CD4-positive, alpha-beta T cell treated with Interleukin-4 for 1 hour (primary cell): ENCODE measurements at regions not wholly inside any gene's neighbourhood (a gene's known extent, or its start where the extent isn't known, plus 50 kb on each side); places are given as distances from the start of the nearest gene placed in this dataset.

Experiments
- DNase-seq, 2 donors: peaks; one replicate each; pipeline ENCODE4 v3.0.0-alpha.2; 2020 to 2022

- DNase-seq = no peak
These were observed 51.5 kb upstream of the TMEM200A start for GRCh38 chr6:130314271-130314670.

- DNase-seq = no peak
These were observed 52.6 kb upstream of the TMEM200A start for GRCh38 chr6:130313206-130313605.

DNA sequence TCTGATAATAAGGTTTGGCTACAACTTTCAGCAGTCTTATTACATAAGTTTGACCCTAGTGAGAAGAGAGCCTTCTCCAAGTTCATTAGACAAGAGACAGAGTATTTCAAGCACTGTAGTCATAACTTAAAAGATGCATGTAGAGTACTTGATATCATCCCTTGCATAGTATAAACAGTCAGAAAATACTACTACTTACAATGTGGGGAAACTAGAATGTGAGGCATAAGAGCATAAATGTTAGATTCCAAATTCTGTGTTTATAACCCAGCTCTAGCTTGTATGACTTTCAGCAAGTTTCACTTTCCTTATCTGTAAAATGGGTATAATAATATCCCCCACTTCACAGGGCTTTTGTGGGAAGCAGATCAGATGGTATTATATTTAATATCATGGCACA is 56.8 kb upstream of the TMEM200A start:
- no peak for DNase-seq

- no peak for DNase-seq
These were observed 58.0 kb upstream of the TMEM200A start for GRCh38 chr6:130307752-130308361.

GRCh38 chr6:130306377-130306776 is 59.4 kb upstream of the TMEM200A start:
- DNase-seq = no peak

- no peak for DNase-seq
These were observed 62.4 kb upstream of the TMEM200A start for GRCh38 chr6:130303431-130303830.

DNA sequence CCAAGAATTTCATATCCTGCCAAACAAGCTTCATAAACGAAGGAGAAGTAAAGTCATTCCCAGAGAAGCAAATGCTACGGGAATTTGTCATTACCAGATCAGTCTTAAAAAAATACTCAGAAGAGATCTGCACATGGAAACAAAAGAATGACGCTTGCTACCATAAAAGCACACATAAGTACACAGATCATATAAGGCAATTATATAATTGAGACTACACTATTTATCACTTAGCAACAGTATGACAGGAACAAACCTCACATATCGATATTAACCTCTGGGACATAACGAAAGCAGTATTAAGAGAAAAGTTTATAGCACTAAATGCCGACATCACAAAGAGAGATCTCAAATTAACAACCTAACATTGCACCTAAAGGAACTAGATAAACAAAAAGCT is 67.6 kb upstream of the TMEM200A start:
- no peak for DNase-seq

DNA sequence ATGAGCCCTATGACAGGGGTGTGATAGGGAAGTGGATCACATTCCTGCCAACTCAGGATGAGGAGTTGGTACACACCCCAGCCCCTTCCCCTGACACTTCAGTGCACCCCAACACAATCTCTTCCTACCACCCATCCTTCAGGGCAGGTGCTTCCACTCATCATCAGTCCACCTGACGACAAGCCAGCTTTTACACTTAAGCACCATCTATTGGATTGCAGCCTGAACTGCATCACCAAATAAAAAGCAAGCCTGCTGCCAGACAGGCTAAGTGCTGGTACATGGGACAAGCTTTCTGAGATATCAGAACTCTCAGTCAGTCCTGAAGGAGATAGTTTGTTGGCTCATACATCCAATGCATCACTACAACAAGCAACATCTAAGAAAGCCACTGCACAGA is 69.0 kb upstream of the TMEM200A start:
- no peak for DNase-seq

- DNase-seq = peak; percentile 25 to 57
These were observed 71.0 kb upstream of the SAMD3 start for GRCh38 chr6:130293800-130294199.

DNA sequence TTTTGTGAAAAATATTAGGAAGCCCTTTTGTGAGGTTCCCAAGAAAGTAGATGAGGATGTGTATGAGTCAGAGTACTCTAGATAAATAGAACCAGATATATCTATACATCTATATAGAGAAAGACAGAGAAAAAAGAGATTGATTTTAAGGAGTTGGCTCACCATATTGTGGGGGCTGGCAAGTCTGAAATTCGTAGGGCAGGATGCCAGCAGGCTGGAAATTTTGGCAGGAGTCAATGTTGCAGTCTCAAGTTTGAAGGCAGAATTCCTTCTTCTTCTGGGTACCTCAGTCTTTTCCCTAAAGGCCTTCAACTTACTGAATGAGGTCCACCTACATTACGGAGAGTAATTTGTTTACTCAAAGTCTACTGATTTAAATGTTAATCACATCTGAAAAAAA is 65.3 kb upstream of the SAMD3 start:
- no peak for DNase-seq

- DNase-seq = peak; percentile 34 to 72
These were observed 59.7 kb upstream of the SAMD3 start for GRCh38 chr6:130282234-130282995.

DNA sequence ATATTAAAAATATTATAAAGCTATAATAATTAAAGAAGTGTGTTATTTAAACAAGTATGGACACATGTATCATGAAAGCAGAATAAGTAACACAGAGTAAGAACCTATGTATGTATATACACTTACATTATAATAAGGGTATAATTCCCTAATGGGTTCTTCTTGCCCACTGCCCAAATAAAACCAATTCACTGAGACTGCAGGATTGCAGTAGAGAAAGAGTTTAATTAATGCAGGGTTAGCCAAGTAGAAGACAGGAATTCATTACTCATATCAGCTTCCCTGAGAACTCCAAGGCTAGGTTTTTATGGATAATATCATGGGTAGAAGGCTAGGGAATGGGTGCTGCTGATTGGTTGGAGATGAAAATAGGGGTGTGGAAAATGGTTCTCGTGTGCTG is 53.8 kb upstream of the SAMD3 start:
- no peak for DNase-seq

- no peak for DNase-seq
These were observed 51.3 kb upstream of the SAMD3 start for GRCh38 chr6:130274007-130274406.
